H1 (cell line): ENCODE measurements at regions not wholly inside any gene's neighbourhood (a gene's known extent, or its start where the extent isn't known, plus 50 kb on each side); places are given as distances from the start of the nearest gene placed in this dataset.

Experiments used
- CTCF ChIA-PET: fragments of 300-600 bp; sonication (Branson Sonifier 250); formaldehyde crosslinking; loops from one replicate; lab custom pipeline; 2021; ENCODE audit not compliant: partially characterized antibody; lab: Charles Lee
- POLR2A ChIA-PET: fragments of 300-600 bp; sonication (Branson Sonifier 250); formaldehyde crosslinking; loops from one replicate; lab custom pipeline; 2021; ENCODE audit warnings: inconsistent platforms; ENCODE audit not compliant: partially characterized antibody; lab: Charles Lee
- DNase-seq, 2 experiments: peaks; one replicate each; pipeline versions ENCODE4 v3.0.0 to v3.0.0-alpha.2; 2010 to 2022; ENCODE audit warnings: low spot score in 2 of 2, low read depth in 1 of 2, mixed read lengths in 1 of 2
- FAIRE-seq: peaks from 2 replicates; lab custom pipeline; 2011; peaks lifted over from hg19 to GRCh38; lab: Jason Lieb, UNC
- H2AFZ ChIP-seq: 2 replicates; pipeline ENCODE4 v1.8.1; 2012; ENCODE audit warnings: low read length, inconsistent platforms
- H2AK5ac ChIP-seq: 2 replicates; pipeline ENCODE4 v1.6.1; 2013; ENCODE audit warnings: low read depth, low read length
- H2BK120ac ChIP-seq: replicated peaks from 2 replicates; pipeline ENCODE3; 2013; ENCODE audit warnings: low read depth, low read length, inconsistent platforms
- H2BK12ac ChIP-seq: 2 replicates; pipeline ENCODE4 v1.6.1; 2013; ENCODE audit warnings: low read depth, low read length
- H2BK15ac ChIP-seq: 2 replicates; pipeline ENCODE4 v1.6.1; 2013; ENCODE audit warnings: low read length
- H2BK20ac ChIP-seq: 2 replicates; pipeline ENCODE4 v1.6.1; 2013; ENCODE audit warnings: low read length
- H2BK5ac ChIP-seq: 2 replicates; pipeline ENCODE4 v1.6.1; 2013; ENCODE audit warnings: low read depth, low read length
- H3K14ac ChIP-seq: 2 replicates; pipeline ENCODE4 v1.6.1; 2013; ENCODE audit warnings: inconsistent platforms; ENCODE audit not compliant: insufficient read length
- H3K18ac ChIP-seq: 2 replicates; pipeline ENCODE4 v1.6.1; 2013; ENCODE audit warnings: low read length; ENCODE audit errors: extremely low read depth
- H3K23ac ChIP-seq: 2 replicates; pipeline ENCODE4 v1.6.1; 2013; ENCODE audit warnings: inconsistent platforms; ENCODE audit not compliant: insufficient read length
- H3K23me2 ChIP-seq: 2 replicates; pipeline ENCODE4 v1.6.1; 2013; ENCODE audit warnings: low read depth, low read length
- H3K27ac ChIP-seq: 2 replicates; pipeline ENCODE4 v1.6.1; 2011; ENCODE audit warnings: low read depth, low read length, inconsistent platforms
- H3K27me3 ChIP-seq, 4 experiments: replicated peaks in 1 of 4; 1 replicate in 1 of 4; 2 replicates in 3 of 4; pipeline versions ENCODE4 v1.6.1 to v1.8.1; 2011 to 2013; ENCODE audit warnings: low read length in 3 of 4, mild to moderate bottlenecking in 3 of 4, inconsistent platforms in 2 of 4, mixed read lengths in 2 of 4, moderate library complexity in 1 of 4; ENCODE audit not compliant: control insufficient read depth in 3 of 4, insufficient read depth in 3 of 4; ENCODE audit errors: extremely low read depth in 1 of 4
- H3K36me3 ChIP-seq, 4 experiments: 2 replicates each; pipeline versions ENCODE4 v1.6.1 to v1.8.1; 2011 to 2013; ENCODE audit warnings: mild to moderate bottlenecking in 4 of 4, low read length in 3 of 4, moderate library complexity in 2 of 4, control low read depth in 1 of 4, inconsistent platforms in 1 of 4; ENCODE audit not compliant: insufficient read depth in 4 of 4, control insufficient read depth in 2 of 4
- H3K4ac ChIP-seq: replicated peaks from 2 replicates; pipeline ENCODE3; 2013; ENCODE audit warnings: low read length, low read depth, mixed read lengths, inconsistent platforms; ENCODE audit not compliant: insufficient read length
- H3K4me1 ChIP-seq, 4 experiments: replicated peaks in 1 of 4; 1 replicate in 1 of 4; 2 replicates in 3 of 4; pipeline versions ENCODE4 v1.6.1 to v1.8.1; 2011 to 2013; ENCODE audit warnings: low read length in 3 of 4, inconsistent platforms in 2 of 4, mixed read lengths in 1 of 4; ENCODE audit not compliant: insufficient read depth in 4 of 4, control insufficient read depth in 3 of 4
- H3K4me2 ChIP-seq, 2 experiments: 2 replicates each; pipeline versions ENCODE4 v1.6.1 to v1.8.1; 2011 to 2013; ENCODE audit warnings: low read depth in 2 of 2, low read length in 2 of 2, control low read depth in 1 of 2, inconsistent platforms in 1 of 2, mild to moderate bottlenecking in 1 of 2; ENCODE audit not compliant: insufficient read depth in 1 of 2
- H3K4me3 ChIP-seq, 4 experiments: fragments of 200-600, 300-600 bp in 1 of 4; sonication (generic), shearing (Covaris generic), sonication (Bioruptor Twin) in 1 of 4; 2 replicates each; pipeline versions ENCODE4 v1.5.1 to v1.8.1; 2011 to 2016; ENCODE audit warnings: low read length in 4 of 4, low read depth in 3 of 4, control low read depth in 2 of 4, inconsistent platforms in 2 of 4, mild to moderate bottlenecking in 2 of 4, mixed read lengths in 1 of 4, moderate library complexity in 1 of 4; ENCODE audit not compliant: insufficient read depth in 2 of 4; ENCODE audit errors: extremely low read depth in 1 of 4
- H3K56ac ChIP-seq: replicated peaks from 2 replicates; pipeline ENCODE3; 2013; ENCODE audit warnings: low read depth, mild to moderate bottlenecking, mixed read lengths, low read length, inconsistent platforms; ENCODE audit not compliant: insufficient read length
- H3K79me1 ChIP-seq: 2 replicates; pipeline ENCODE4 v1.6.1; 2013; ENCODE audit warnings: low read depth, low read length, control low read depth
- H3K79me2 ChIP-seq, 2 experiments: 2 replicates each; pipeline versions ENCODE4 v1.6.1 to v1.8.1; 2012 to 2013; ENCODE audit warnings: low read length in 2 of 2, mild to moderate bottlenecking in 2 of 2, inconsistent platforms in 1 of 2; ENCODE audit not compliant: insufficient read depth in 2 of 2, control insufficient read depth in 1 of 2
- H3K9ac ChIP-seq, 4 experiments: replicated peaks in 1 of 4; 1 replicate in 1 of 4; 2 replicates in 3 of 4; pipeline versions ENCODE4 v1.6.1 to v1.8.1; 2011 to 2013; ENCODE audit warnings: low read depth in 3 of 4, low read length in 3 of 4, control low read depth in 2 of 4, mild to moderate bottlenecking in 2 of 4, moderate library complexity in 2 of 4, inconsistent platforms in 1 of 4; ENCODE audit errors: extremely low read depth in 1 of 4
- H3K9me3 ChIP-seq, 2 experiments: 2 replicates each; pipeline versions ENCODE4 v1.6.1 to v1.8.1; 2012 to 2013; ENCODE audit warnings: mild to moderate bottlenecking in 2 of 2, moderate library complexity in 2 of 2, control low read depth in 1 of 2, inconsistent platforms in 1 of 2, low read depth in 1 of 2, low read length in 1 of 2, mixed read lengths in 1 of 2; ENCODE audit not compliant: insufficient read depth in 2 of 2
- H4K20me1 ChIP-seq, 2 experiments: replicated peaks in 1 of 2; 2 replicates each; pipeline versions ENCODE3 to v1.8.1; 2011 to 2013; ENCODE audit warnings: inconsistent platforms in 2 of 2, low read length in 2 of 2, mild to moderate bottlenecking in 1 of 2; ENCODE audit not compliant: insufficient read depth in 2 of 2, control insufficient read depth in 1 of 2
- H4K5ac ChIP-seq: 2 replicates; pipeline ENCODE4 v1.6.1; 2013; ENCODE audit warnings: low read length, low read depth, mixed read lengths, inconsistent platforms; ENCODE audit not compliant: insufficient read length
- H4K8ac ChIP-seq: 2 replicates; pipeline ENCODE4 v1.8.0; 2013; ENCODE audit warnings: mild to moderate bottlenecking, moderate library complexity, low read length, inconsistent platforms; ENCODE audit not compliant: insufficient read depth; ENCODE audit errors: extremely low read depth
- H4K91ac ChIP-seq: replicated peaks from 2 replicates; pipeline ENCODE3; 2013; ENCODE audit warnings: low read length, mixed read lengths, inconsistent platforms; ENCODE audit not compliant: insufficient read length
- ASH2L ChIP-seq: fragments of 200-600, 300-600 bp; sonication (generic); IDR thresholded peaks from one replicate; pipeline ENCODE4 v1.7.1; 2017; ENCODE audit warnings: low read length
- CTCF ChIP-seq, 3 experiments: IDR thresholded peaks; 1 replicate in 2 of 3; 2 replicates in 1 of 3; pipeline versions ENCODE4 v1.5.1 to v1.6.1; 2011; ENCODE audit warnings: low read length in 3 of 3, mild to moderate bottlenecking in 3 of 3, inconsistent platforms in 2 of 3, low read depth in 1 of 3, moderate library complexity in 1 of 3; ENCODE audit not compliant: insufficient read depth in 1 of 3; ENCODE audit errors: control extremely low read depth in 1 of 3
- FOSL1 ChIP-seq: IDR thresholded peaks from 2 replicates; pipeline ENCODE4 v1.6.1; 2011; ENCODE audit warnings: mild to moderate bottlenecking, low read depth, low read length, moderate library complexity; ENCODE audit not compliant: insufficient read depth
- HDAC2 ChIP-seq, 2 experiments: fragments of 300-600 bp in 1 of 2; sonication (generic) in 1 of 2; IDR thresholded peaks; 2 replicates each; pipeline ENCODE4 v1.6.1; 2011 to 2012; ENCODE audit warnings: low read depth in 2 of 2, low read length in 2 of 2, mild to moderate bottlenecking in 2 of 2, moderate library complexity in 2 of 2, borderline replicate concordance in 1 of 2, inconsistent platforms in 1 of 2
- KDM5A ChIP-seq: fragments of 200-600 bp; IDR thresholded peaks from 2 replicates; pipeline ENCODE4 v1.7.1; 2012; ENCODE audit warnings: mild to moderate bottlenecking, low read length, inconsistent platforms, mixed read lengths
- PHF8 ChIP-seq: fragments of 200-600 bp; sonication (generic); conservative IDR thresholded peaks from 2 replicates; pipeline ENCODE4 v1.7.1; 2012; ENCODE audit warnings: low read depth, mild to moderate bottlenecking, inconsistent platforms, low read length, moderate library complexity
- SP1 ChIP-seq: IDR thresholded peaks from 2 replicates; pipeline ENCODE4 v1.6.1; 2011; ENCODE audit warnings: low read depth, low read length
- TAF7 ChIP-seq: optimal IDR thresholded peaks from 2 replicates; pipeline ENCODE3; 2011; ENCODE audit warnings: low read depth, mild to moderate bottlenecking, inconsistent platforms, low read length, moderate library complexity, borderline replicate concordance
- TBP ChIP-seq: IDR thresholded peaks from 2 replicates; pipeline ENCODE4 v1.6.1; 2011; ENCODE audit warnings: low read depth, low read length, improper control_type of control experiment
- WGBS, 2 experiments: shearing (Covaris generic) in 1 of 2; methylation state at CpG; one replicate each; pipeline versions ENCODE4 v1.1.6 to v1.1.7; 2013 to 2015; ENCODE audit warnings: low lambda C conversion rate in 2 of 2, mixed read lengths in 2 of 2, inconsistent platforms in 1 of 2, low coverage in 1 of 2, missing lambda C conversion rate in 1 of 2; ENCODE audit not compliant: insufficient replicate concordance in 2 of 2, insufficient coverage in 1 of 2, insufficient read length in 1 of 2; ENCODE audit errors: extremely low coverage in 1 of 2, missing lambda C conversion rate in 1 of 2; 5-methylcytosine and 5-hydroxymethylcytosine counted together

GRCh38 chr14:71776471-71777360 lies 155.5 kb upstream of the RGS6 start:
- H2BK5ac ChIP-seq = no peak overlapping the region
- 68% methylated on average over 10 of the region's 10 CpGs; no CpG with 5 or more reads in 1 of the 2 experiments for WGBS, 2 experiments
- 0 out of 8 replicates have a peak, but pooled peaks cover 0 to 6% (median 0%) of the 10 kb centered on the region in 4 experiments for H3K36me3 ChIP-seq
- H2AK5ac ChIP-seq = peak overlapping the region; percentile 24; the same call in 1 of the 2 replicates
- no peak overlapping the region for H3K4me3 ChIP-seq
- no peak overlapping the region for H4K91ac ChIP-seq
- ChIA-PET POLR2A (no interaction called here), CTCF (interaction anchor here (0.7 to 2.3 kb wide), 7 partner anchors 11 to 247 kb away, joined by 3 to 5 read pairs (median 3); partner anchors contain the start of gene RGS6)
- FAIRE-seq (peak; percentile 58), DNase-seq (no peak)
- H3K79me2 ChIP-seq = no peaks in the 10 kb centered on the region
- no peak overlapping the region; the same call in 1 of the 2 replicates for H2BK20ac ChIP-seq
- H3K79me1 ChIP-seq = no peaks in the 10 kb centered on the region
- H3K18ac ChIP-seq = no peak overlapping the region
- no peak overlapping the region for H4K5ac ChIP-seq
- H2AFZ ChIP-seq = no peak overlapping the region
- H3K4ac ChIP-seq = no peak overlapping the region
- H3K56ac ChIP-seq = no peak overlapping the region
- peaks cover 5 to 9% (median 8%) of the 10 kb centered on the region in 4 experiments; a peak in 6 of 7 replicates for H3K4me1 ChIP-seq
- H3K23ac ChIP-seq = no peak overlapping the region
- no peaks in the 10 kb centered on the region; a peak in 1 of 7 replicates for H3K27me3 ChIP-seq
- H3K9ac ChIP-seq = no peak overlapping the region
- no peak overlapping the region for H3K4me2 ChIP-seq
- H3K23me2 ChIP-seq = no peaks in the 10 kb centered on the region
- H2BK120ac ChIP-seq = peak overlapping the region; percentile 16
- peaks cover 10 to 11% of the 10 kb centered on the region in 2 experiments for H3K9me3 ChIP-seq
- no peak overlapping the region for H3K27ac ChIP-seq
- peak overlapping the region; percentile 89; the same call in 1 of the 2 replicates for H2BK15ac ChIP-seq
- no peak overlapping the region for H3K14ac ChIP-seq
- H2BK12ac ChIP-seq = no peak overlapping the region
- H4K8ac ChIP-seq = no peak overlapping the region
- no peaks in the 10 kb centered on the region for H4K20me1 ChIP-seq
- TF ChIP-seq KDM5A (no peak), CTCF (IDR thresholded peaks at IDR 0.05; ENCODE audit: control extremely low read depth in 1 of 3, insufficient read depth in 1 of 3, low read depth in 1 of 3, low read length in 3 of 3) (no peak), SP1 (no peak), TAF7 (no peak), PHF8 (no peak), ASH2L (no peak), HDAC2 (IDR thresholded peaks at IDR 0.05; ENCODE audit: borderline replicate concordance in 1 of 2, low read depth in 2 of 2, low read length in 2 of 2) (0 out of 4 replicates have a peak, but pooled peaks of 1 of the 2 experiments have one; percentile 40), TBP (no peak), FOSL1 (no peak)
